ENCODE measurements at regions not wholly inside any gene's neighbourhood (a gene's known extent, or its start where the extent isn't known, plus 50 kb on each side); places are given as distances from the start of the nearest gene placed in this dataset.

DNA sequence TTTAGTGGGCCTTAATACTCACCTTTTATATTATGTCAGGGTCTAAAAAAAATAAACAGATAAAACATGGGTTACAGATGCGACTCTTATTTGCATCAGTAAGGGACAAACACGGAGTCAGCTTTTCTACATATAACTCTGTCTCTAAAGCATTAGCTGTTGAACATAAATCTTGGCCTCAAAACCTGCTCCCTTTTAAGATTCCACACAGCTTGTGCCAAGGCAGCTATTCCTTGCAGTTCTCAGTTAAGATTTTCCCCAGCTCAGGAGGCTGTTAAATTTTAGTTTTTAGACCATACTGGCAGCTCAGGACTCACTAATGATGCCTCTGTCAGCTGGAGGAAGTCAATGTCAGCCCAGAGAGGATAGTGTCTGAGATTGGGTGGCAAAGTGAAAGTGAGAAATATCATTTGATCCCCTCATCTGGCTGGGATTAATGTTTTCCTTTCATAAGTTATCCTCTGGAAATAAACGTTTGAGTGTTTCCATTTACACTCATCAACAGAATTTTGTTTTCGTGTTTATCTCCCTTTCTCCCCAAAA is 287.5 kb downstream of the ELAVL2 start:
- TF ChIP-seq EZH2 (IDR thresholded peaks at IDR 0.05) (no peak), POLR2AphosphoS5 (IDR thresholded peaks at IDR 0.05; ENCODE audit: borderline replicate concordance, low read depth, low read length) (no peak)
